ENCODE measurements at regions not wholly inside any gene's neighbourhood (a gene's known extent, or its start where the extent isn't known, plus 50 kb on each side); places are given as distances from the start of the nearest gene placed in this dataset.

DNA sequence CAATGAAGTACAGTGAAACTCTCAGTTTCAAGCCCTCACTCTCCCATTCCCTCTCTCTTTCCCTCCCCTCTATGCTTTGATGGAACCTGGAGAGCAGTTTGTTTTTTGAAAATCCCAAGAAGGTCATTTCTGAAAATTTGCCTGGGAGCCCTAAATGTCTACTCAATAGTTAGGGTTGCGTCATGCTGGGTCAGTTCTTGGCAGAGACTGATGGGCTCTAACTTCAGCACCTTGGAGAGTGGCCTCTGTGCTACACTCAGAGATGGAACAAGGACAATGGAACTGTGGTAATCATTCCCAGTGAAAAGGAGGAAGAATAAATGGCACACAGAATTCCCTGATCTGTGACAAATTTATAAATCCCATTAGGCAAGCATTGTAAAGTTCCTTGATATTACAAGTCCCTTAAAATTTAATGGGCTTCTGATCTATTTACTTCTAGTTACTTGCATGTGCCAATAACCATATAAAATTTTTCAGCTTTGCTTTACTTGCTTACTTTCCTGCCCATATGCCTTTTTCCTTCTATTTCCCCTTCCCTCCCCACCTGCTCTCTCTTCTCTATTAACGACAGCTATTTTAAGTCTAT lies 182.9 kb upstream of the KCND3 start:
- TF ChIP-seq, protein P1, sequence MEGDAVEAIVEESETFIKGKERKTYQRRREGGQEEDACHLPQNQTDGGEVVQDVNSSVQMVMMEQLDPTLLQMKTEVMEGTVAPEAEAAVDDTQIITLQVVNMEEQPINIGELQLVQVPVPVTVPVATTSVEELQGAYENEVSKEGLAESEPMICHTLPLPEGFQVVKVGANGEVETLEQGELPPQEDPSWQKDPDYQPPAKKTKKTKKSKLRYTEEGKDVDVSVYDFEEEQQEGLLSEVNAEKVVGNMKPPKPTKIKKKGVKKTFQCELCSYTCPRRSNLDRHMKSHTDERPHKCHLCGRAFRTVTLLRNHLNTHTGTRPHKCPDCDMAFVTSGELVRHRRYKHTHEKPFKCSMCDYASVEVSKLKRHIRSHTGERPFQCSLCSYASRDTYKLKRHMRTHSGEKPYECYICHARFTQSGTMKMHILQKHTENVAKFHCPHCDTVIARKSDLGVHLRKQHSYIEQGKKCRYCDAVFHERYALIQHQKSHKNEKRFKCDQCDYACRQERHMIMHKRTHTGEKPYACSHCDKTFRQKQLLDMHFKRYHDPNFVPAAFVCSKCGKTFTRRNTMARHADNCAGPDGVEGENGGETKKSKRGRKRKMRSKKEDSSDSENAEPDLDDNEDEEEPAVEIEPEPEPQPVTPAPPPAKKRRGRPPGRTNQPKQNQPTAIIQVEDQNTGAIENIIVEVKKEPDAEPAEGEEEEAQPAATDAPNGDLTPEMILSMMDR (IDR thresholded peaks at IDR 0.05; ENCODE audit: insufficient read depth, low read length, poor library complexity, severe bottlenecking): no peak
- no peak for TF ChIP-seq EZH2phosphoT487 (conservative IDR thresholded peaks at IDR 0.05; ENCODE audit: low read length)
